ENCODE measurements at regions not wholly inside any gene's neighbourhood (a gene's known extent, or its start where the extent isn't known, plus 50 kb on each side); places are given as distances from the start of the nearest gene placed in this dataset.

- TF ChIP-seq USF2 (IDR thresholded peaks at IDR 0.05; ENCODE audit: low read length) (no peak), CTCF (IDR thresholded peaks at IDR 0.05; ENCODE audit: control extremely low read depth in 1 of 3, insufficient read depth in 1 of 3, low read depth in 1 of 3, low read length in 3 of 3) (no peak), POLR2A (IDR thresholded peaks at IDR 0.05; ENCODE audit: control extremely low read depth in 1 of 2, low read depth in 2 of 2, low read length in 2 of 2) (no peak)
Measured at GRCh38 chr7:42494736-42495135, 257.7 kb upstream of the GLI3 start.

All from H1 (cell line).